Mesothelial cell of epicardium (in vitro differentiated cells): ENCODE measurements at regions not wholly inside any gene's neighbourhood (a gene's known extent, or its start where the extent isn't known, plus 50 kb on each side); places are given as distances from the start of the nearest gene placed in this dataset.

Experiments
- DNase-seq, 2 experiments: peaks; one replicate each; pipeline ENCODE4 v3.0.0; 2021; ENCODE audit warnings: low spot score in 2 of 2; ENCODE audit not compliant: unreplicated experiment in 2 of 2
- H3K27ac Mint-ChIP-seq: 2 replicates; pipeline ENCODE4 v1.8.0; 2021; ENCODE audit warnings: mixed read lengths
- H3K27me3 Mint-ChIP-seq: 2 replicates; pipeline ENCODE4 v1.8.0; 2021; ENCODE audit warnings: low read depth, mixed read lengths
- H3K36me3 Mint-ChIP-seq: 2 replicates; pipeline ENCODE4 v1.8.0; 2021; ENCODE audit warnings: mixed read lengths
- H3K4me1 Mint-ChIP-seq: 2 replicates; pipeline ENCODE4 v1.8.0; 2021; ENCODE audit warnings: mixed read lengths
- H3K4me3 Mint-ChIP-seq: 2 replicates; pipeline ENCODE4 v1.8.0; 2021; ENCODE audit warnings: mild to moderate bottlenecking, moderate library complexity, mixed read lengths
- H3K9me3 Mint-ChIP-seq: 2 replicates; pipeline ENCODE4 v1.8.0; 2021; ENCODE audit warnings: mixed read lengths
- TF ChIP-seq, protein P1 (sequence below): fragments of 200-600 bp; sonication (generic); IDR thresholded peaks from one replicate; pipeline ENCODE4 v1.5.0; 2021; ENCODE audit warnings: antibody characterized with exemption; ENCODE audit not compliant: unreplicated experiment

DNA sequence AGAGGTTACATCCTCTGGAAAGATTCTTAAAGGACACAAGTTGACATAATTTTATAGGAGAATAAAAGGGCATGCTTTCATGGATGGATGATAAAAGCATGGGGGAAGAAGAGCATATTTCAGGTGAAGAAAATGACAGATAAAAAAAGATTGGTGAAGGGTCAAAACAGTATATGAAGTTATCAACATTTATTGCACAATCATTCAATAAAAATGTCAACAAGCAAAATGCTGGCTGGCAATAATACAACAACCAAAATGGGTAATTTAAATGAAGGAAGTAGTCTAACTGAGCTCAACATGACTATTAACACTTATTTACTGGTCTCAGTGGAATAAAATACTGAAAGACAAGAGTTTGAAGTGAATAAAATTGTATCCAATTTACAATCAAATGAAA, 696.7 kb downstream of the SQOR start:
- no peak overlapping the region for H3K4me3 Mint-ChIP-seq
- no peak overlapping the region for H3K27ac Mint-ChIP-seq
- H3K4me1 Mint-ChIP-seq: no peaks in the 10 kb centered on the region
- DNase-seq: no peak
- no peaks in the 10 kb centered on the region for H3K36me3 Mint-ChIP-seq
- TF ChIP-seq, protein P1, sequence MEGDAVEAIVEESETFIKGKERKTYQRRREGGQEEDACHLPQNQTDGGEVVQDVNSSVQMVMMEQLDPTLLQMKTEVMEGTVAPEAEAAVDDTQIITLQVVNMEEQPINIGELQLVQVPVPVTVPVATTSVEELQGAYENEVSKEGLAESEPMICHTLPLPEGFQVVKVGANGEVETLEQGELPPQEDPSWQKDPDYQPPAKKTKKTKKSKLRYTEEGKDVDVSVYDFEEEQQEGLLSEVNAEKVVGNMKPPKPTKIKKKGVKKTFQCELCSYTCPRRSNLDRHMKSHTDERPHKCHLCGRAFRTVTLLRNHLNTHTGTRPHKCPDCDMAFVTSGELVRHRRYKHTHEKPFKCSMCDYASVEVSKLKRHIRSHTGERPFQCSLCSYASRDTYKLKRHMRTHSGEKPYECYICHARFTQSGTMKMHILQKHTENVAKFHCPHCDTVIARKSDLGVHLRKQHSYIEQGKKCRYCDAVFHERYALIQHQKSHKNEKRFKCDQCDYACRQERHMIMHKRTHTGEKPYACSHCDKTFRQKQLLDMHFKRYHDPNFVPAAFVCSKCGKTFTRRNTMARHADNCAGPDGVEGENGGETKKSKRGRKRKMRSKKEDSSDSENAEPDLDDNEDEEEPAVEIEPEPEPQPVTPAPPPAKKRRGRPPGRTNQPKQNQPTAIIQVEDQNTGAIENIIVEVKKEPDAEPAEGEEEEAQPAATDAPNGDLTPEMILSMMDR: no peak
- H3K9me3 Mint-ChIP-seq: peaks cover 1% of the 10 kb centered on the region
- H3K27me3 Mint-ChIP-seq: no peaks in the 10 kb centered on the region

DNA sequence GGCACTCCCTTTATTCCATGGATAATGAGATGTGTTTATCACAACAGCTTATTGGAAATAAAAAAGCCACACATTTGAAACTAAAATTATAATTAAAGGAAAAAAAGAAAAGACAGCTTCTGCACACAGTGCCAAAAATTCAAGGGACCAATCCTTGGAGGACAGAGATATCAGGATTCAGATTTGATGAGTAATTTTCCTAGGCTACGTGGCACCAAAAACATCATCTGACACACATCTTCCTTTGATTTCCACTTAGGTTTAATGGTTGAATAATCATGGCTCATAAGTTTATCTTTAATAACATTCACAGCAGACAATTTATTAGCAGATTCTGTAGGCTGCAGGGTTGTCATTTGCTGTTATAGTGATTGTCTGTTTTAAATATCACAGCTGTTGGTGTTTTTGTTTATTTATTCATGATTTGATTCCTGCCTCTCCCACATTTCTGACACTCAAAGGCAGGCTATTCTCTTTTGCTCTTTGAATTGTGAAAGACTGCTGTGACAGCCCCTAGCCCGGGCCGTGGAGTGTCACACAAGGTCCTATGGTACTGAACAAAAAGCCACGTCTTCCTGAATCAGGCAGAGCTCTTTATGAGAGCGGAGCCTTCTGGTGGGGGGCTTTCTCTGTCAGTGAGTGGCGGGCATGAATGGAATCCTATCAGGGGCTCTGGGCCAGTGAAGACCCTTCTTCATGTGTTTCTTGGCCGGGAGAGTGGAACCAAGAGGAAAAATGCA, 708.5 kb downstream of the SQOR start:
- no peak overlapping the region for H3K27ac Mint-ChIP-seq

DNA sequence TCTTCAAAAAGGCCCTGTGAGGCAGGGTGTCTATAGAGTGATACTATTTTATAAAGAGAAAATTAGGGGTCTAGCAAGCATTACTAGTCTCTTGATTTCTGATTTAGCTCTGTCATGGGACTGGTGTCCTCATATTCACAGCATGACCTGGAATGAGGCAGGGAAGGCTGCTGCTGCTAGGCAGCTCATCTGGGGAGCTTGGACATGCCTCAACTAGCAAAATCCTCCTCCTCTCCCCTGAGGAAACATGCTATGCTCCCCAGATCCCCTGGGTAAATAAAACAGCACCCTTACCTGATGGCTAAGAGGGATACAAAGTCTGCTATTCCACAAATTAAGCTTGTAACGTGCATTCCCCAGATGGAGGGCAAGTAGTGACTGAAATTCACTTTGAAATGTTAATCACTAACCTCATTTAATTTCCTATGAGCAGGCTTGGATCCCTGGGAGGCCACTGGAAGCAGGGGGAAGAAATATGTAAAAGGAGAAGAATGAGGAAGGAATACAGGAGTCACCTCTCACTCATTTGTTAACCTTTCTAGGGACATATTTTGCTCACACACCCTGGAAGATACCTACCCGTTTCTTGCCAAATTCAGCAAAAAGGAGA, 709.4 kb downstream of the SQOR start:
- Mint-ChIP-seq H3K9me3 (no peaks in the 10 kb centered on the region), H3K27ac (peak overlapping the region; percentile 5), H3K36me3 (no peaks in the 10 kb centered on the region), H3K4me3 (no peak overlapping the region), H3K4me1 (peaks cover 10% of the 10 kb centered on the region), H3K27me3 (no peaks in the 10 kb centered on the region)
- DNase-seq: no peak
- TF ChIP-seq, protein P1: no peak

More for the DNA sequence above, 708.5 kb downstream of the SQOR start:
- H3K36me3 Mint-ChIP-seq: no peaks in the 10 kb centered on the region
- H3K9me3 Mint-ChIP-seq: no peaks in the 10 kb centered on the region
- no peak overlapping the region for H3K4me3 Mint-ChIP-seq
- TF ChIP-seq, protein P1: no peak
- no peaks in the 10 kb centered on the region for H3K27me3 Mint-ChIP-seq
- peaks cover 10% of the 10 kb centered on the region for H3K4me1 Mint-ChIP-seq
- DNase-seq: no peak

DNA sequence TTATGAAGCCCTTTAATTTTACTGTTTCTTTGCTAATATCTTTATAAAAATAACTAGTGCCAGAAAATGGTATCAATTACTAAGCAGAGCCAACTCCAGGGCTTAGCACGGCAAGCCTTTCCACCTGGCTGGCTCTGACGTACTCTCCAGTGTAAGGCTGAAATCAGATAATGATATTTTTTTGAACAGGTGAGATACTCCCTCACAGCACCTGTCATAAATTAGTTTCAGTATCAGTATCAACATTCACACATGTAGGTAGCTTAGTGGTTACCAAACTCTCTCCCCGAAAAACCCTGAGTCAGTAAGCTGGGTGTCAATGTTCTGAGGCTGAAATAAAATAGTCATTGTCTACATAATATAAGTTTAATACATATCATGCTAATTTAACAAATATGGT, 710.1 kb downstream of the SQOR start:
- Mint-ChIP-seq H3K9me3 (no peaks in the 10 kb centered on the region), H3K4me1 (peaks cover 10% of the 10 kb centered on the region), H3K27me3 (no peaks in the 10 kb centered on the region), H3K36me3 (no peaks in the 10 kb centered on the region), H3K27ac (no peak overlapping the region), H3K4me3 (no peak overlapping the region)
- no peak for DNase-seq
- TF ChIP-seq, protein P1: no peak

DNA sequence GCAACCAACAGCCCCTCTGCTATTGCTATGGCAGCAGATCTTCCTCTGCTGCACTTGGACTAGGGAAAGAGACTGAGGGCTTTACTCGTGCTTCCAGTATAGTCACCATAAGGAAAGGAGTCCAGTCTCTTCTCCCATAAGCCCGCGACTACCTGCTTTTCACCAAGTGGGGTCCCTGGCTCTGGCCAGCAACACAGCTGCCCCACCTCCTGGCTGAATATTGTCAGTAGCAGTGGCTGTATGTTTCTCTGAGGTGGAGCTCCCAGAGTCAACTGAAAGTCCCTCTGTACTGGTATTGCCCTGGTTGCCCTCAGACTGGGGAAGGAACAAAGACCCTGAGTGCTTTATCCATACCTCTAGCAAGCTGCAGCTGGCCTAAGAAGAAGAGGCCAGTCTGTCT, 719.6 kb downstream of the SQOR start:
- TF ChIP-seq, protein P1: no peak
- no peak overlapping the region for H3K27ac Mint-ChIP-seq

More for the DNA sequence above, 719.6 kb downstream of the SQOR start:
- H3K36me3 Mint-ChIP-seq: no peaks in the 10 kb centered on the region
- peaks cover 2% of the 10 kb centered on the region for H3K27me3 Mint-ChIP-seq
- peaks cover 29% of the 10 kb centered on the region for H3K9me3 Mint-ChIP-seq
- no peak overlapping the region for H3K4me3 Mint-ChIP-seq
- no peak for DNase-seq
- no peaks in the 10 kb centered on the region for H3K4me1 Mint-ChIP-seq
